ENCODE measurements at regions not wholly inside any gene's neighbourhood (a gene's known extent, or its start where the extent isn't known, plus 50 kb on each side); places are given as distances from the start of the nearest gene placed in this dataset.
"Not testable (repeated sequence)": the region's sequence is repeated elsewhere in the genome, so short reads cannot be mapped to it uniquely, and the experiment has no call there.

DNA sequence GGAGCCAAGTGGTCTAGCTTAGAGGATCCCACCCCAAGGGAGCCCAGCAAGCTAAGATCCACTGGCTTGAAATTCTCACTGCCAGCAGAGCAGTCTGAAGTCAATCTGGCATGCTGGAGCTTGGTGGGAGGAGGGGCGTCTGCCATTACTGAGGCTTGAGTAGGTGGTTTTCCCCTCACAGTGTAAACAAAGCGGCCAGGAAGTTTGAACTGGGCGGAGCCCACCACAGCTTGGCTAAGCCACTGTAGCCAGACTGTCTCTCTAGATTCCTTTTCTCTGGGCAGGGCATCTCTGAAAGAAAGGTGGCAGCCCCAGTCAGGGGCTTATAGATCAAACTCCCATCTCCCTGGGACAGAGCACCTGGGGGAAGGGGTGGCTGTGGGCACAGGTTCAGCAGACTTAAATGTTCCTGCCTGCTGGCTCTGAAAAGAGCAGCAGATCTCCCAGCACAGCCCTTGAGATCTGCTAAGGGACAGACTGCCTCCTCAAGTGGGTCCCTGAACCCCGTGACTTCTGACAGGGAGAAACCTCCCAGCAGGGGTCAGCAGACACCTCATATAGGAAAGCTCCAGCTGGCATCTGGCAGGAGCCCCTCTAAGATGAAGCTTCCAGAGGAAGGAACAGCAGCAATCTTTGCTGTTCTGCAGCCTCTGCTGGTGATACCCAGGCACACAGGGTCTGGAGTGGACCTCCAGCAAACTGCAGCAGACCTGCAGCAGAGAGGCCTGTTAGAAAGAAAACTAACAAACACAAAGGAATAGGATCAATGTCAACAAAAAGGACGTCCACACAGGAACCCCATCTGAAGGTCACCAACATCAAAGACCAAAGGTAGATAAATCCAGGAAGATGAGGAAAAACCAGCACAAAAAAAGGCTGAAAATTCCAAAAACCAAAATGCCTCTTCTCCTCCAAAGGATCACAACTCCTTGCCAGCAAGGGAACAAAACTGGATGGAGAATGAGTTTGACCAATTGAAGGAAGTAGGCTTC, 215.6 kb upstream of the TET2 start:
- peak overlapping the region in 2 of 21 experiments; percentile 16 to 26 for H3K27ac ChIP-seq

DNA sequence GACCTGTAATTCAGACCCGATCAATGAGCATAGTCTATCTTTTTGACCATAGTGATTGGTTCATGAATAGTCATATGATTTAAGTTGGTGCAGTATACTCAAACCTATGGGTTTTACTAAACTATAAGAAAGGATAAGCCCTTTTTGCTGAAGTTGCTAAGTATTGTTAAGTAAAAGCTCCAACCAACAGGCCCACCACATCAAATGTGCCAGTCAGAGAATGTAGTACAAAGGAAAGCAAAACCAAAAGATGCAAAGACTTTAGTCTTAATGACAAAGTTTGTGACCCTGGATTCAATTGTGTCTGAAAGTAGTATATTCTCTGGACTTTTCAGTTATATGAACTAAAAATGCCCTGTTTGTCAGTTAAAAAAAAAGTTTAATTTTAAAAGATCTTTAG, 208.1 kb upstream of the TET2 start:
- H3K27ac ChIP-seq = no peak overlapping the region
- H3K4me3 ChIP-seq = no peak overlapping the region

More for the DNA sequence above, 215.6 kb upstream of the TET2 start:
- not testable (repeated sequence) for H3K4me3 ChIP-seq

DNA sequence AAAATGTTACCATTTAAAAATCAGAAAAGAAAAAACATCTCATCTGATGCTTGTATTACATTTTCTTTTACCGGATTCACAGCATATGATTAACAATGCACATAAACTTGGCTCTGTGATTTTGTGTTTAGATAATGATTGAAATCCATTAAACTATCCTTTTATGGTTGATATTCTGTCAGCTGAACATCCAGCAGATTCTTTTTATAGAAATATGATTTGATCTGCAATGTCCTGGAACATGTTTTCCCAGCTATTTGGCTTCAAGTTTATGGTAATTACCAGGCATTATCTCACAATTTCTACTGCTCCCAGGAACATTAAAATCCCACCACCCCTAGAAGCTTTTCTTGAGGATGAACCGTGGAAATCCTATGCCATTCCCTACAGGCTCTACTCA, 205.7 kb upstream of the TET2 start:
- Histone ChIP-seq H3K4me3 (no peak overlapping the region), H3K27ac (no peak overlapping the region)

DNA sequence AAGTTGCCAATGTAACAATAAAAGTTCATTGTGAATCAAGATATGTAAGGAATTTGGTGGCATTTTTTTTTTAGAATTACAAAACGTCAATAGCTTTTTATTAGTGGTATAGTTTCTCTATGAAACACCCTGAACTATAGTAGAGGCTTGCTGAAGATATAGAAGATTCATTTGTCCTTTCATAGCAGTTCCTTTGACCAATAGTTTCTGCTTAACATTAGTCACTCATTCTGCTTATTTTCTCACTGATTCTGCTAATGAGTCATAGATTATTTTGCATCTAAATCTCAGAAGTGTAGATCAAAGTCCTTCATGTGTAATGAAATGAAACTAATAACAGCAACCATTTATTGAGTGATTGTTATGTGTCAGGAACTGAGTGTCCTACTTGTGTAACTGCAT, 205.0 kb upstream of the TET2 start:
- Histone ChIP-seq H3K4me3 (no peak overlapping the region), H3K27ac (no peak overlapping the region)

DNA sequence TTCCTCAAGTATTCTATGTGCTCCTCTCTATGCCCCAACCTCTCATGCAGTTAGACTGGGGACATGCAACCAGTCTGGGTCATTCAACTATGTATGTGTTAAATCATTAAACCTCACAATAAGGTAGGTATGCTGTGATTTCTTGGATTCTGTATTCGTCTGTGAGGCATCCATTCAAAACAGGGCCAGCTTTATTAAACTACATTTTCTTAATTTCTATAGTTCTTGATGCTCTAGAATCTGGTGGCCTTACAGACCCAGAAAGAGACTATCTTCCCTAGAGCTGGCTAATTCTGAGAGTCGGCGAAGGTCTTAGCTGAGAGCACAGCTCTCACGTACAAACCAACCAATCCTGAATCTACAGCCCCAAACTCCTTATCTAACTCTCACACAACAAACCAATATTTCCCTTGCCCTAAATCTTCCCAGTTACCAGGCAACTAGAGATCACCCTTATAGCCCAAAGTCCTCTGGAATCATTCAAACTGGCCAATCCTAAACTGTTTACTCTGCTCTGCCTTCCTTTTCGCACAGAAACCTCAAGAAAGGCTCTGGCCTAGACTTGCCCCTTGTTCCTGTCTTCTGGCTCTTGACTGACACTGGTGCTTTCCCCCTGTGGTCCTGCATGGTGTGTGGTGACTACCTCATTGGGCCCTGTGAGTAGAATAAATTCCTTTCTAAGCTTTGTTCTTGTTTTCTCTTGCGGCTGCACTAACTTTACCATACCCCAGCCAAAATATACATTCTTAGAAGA, 203.5 kb upstream of the TET2 start:
- Histone ChIP-seq H3K4me3 (no peak overlapping the region), H3K27ac (peak overlapping the region in 1 of 21 experiments; percentile 19)

DNA sequence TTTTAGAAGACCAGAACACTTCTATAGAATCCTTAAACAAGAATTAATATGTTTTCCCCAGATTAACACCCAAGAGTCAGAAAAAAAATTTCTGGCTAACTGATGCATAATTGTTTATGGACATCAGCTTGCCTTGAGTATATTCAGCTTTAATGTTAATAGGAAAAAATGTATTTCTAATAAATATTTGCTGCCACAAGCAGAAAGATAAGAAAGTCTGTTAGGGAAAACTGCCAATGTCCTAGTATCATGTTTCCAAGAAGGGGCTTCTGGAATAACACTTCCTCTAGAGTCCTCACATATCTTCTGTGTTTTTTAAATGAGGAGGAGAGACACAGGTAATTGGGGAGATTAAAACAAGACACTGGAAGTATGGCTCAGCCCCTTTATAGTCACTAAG, 202.1 kb upstream of the TET2 start:
- Histone ChIP-seq H3K4me3 (no peak overlapping the region), H3K27ac (no peak overlapping the region)

DNA sequence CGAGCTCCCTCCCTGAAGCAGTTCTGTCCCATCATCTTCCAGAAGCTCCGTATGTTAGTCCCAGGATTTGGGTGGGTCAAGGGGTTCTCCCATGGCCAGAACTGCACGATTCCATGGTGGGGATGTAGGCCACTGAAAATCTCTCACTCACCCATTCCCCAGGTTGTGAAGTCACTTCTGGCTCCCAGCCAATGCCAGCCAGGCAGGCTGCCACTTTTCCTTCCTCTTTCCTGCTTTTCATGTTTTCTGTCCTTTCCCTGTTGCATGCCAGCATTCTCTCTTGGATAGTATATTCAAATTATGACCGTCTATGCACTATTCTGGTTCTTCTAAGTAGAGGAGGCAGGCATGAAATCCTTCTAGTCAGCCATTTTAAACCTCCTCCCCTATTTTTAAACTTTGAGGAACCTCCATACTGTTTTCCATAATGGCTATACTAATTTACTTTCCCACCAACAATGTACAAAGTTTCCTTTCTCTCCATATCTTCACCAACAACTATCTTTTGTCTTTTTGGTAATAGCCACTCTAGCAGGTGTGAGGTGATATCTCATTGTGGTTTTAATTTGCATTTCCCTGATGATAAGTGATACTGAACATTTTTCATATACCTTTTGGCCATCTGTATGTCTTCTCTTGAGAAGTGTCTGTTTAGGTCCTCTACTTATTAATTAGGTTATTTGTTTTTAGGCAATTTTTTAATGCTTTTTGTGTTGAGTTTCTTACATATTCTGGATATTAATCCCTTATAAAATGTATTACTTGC, 182.1 kb upstream of the TET2 start:
- Histone ChIP-seq H3K4me3 (no peak overlapping the region), H3K27ac (no peak overlapping the region)

DNA sequence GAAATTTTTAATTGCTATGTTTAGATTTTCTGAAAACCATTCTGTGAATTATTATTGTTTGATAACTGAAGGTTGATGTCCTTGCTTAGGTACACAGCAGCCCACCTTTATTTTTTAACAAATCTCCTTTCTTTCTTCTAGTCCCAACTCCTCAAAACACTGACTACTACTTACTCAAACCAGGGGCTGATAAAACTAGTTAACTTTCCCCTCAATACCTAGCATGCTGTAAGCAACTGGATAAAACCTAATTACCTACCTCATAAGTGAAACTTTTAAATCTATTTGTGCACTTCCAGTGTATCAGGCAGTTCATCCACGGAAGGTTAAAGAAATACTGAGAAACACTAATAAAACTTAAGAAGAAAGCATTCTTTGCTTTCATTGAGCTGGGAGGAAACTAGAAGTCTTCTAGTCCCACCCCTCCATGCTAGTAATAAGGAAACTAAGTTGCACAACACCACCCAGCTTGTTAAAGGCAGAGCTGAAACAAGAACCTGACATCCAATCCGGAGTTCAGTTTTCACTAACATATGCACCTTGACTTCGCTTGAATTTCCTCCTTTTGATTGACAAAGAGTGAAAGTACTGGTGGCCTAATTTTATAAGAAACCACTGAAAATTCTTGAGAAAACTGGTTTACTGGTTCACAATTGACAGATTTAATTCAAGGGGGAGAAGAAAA, 180.2 kb upstream of the TET2 start:
- Histone ChIP-seq H3K4me3 (peak overlapping the region in 1 of 7 experiments; percentile 12), H3K27ac (peak overlapping the region in 18 of 21 experiments; percentile 8 to 81 (median 64))

DNA sequence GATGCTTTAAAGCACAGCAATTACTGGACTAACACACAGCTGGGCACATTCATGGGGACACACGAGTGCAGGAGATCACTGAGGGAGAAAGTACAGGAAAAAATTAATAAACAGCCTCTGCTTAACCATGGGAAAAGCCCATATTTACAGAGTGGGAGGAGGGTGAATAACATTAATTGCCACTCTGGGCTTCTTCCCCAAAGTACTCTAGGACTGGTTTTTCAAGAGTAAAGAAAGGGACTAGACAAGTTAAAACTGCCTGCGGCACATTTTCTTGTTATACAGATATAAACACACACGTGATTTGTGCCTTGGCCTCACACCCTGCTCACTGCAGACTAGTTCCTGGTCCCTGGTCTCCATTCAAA, 179.7 kb upstream of the TET2 start:
- Histone ChIP-seq H3K4me3 (peak overlapping the region in 1 of 7 experiments; percentile 12), H3K27ac (peak overlapping the region in 18 of 21 experiments; percentile 8 to 81 (median 64))

DNA sequence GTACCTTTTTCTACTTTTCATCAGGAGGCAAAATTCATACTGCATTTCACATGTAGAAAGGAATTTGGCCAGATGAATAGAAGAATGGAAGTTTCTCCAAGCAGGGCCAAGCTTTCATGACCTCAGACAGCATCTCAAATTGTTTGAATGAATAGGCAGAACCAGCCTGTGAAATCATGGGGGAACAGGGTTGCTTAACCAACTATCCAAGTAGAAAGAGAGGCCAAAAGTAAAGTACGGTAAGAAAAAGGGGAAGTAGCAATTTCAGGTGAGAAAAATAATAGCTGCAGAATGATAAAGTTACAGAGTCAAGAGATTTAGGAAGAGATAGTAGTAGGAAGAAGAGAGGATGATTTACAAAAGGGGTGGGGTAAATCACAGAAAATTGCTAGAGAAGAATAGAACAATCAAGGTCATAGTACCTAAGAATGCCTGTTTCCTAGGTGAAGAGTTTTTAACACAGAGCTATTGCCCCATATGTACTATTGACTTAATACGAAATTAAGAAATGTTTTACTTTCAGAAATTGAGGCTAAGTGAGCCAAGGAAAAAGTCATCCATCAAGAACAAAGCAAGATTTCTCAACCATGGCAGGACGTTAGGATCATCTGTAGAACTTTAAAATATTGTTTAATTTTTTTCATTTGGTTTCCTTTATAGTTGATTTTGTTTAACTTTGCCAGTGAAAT, 177.1 kb upstream of the TET2 start:
- peak overlapping the region in 4 of 21 experiments; percentile 17 to 57 (median 28) for H3K27ac ChIP-seq

DNA sequence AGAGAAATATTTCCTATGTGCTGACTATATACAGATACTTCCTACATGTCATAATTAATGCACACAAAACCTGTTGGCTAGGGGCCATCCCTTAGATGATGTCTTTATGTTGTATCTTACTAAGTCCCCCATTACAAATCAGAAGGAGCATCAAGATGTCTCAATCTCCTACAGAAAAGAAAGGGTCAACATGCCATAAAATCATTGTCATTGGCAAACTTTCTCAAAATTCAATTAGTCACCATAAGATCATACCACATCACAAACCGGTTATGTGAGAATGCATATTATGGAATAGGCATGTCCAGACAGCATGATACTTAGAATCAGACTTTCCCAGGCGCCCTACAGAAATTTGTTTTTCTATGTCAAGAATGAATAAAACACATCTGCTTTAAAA, 175.2 kb upstream of the TET2 start:
- peak overlapping the region in 12 of 21 experiments; percentile 30 to 73 (median 61) for H3K27ac ChIP-seq
- no peak overlapping the region for H3K4me3 ChIP-seq

More for the DNA sequence above, 177.1 kb upstream of the TET2 start:
- H3K4me3 ChIP-seq = no peak overlapping the region

DNA sequence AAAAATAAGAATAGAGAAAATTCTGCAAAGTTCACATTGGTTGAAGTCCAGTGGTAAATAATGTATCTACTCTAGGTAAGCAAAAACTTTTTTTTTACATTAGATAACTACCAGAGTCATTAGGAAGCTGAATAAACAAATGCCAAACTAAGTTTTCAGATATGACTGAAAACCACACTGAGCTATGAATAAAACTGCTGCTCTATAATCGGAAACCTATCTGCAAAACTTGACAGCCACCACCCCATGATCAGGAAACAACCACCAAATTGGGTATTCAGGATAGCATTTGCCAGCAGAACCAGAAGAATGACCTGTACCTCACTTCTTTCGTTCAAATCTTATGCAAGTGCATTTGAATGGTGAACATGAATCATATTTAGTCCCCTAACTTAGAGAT, 173.0 kb upstream of the TET2 start:
- no peak overlapping the region for H3K27ac ChIP-seq
- no peak overlapping the region for H3K4me3 ChIP-seq

DNA sequence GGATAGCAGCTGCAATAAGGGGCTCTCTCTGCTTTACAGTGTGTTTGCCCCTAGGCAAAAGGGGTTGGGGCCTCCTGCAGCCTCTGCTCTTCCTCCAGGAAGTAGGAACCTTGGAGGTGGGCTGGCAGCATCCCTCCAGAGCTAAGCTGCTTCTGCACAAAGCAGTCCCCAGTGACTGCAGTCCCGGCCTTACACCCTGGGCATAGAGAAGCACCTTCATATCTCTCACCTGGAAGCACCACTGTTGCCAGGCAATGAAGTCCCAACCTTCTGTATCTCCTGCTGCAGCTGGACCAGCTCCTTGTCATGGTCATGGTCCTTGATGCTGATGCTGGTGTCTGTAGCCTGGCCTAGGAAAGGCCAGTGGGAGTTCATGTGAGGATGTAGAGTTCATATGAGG, 171.1 kb upstream of the TET2 start:
- H3K4me3 ChIP-seq = no peak overlapping the region
- no peak overlapping the region for H3K27ac ChIP-seq

DNA sequence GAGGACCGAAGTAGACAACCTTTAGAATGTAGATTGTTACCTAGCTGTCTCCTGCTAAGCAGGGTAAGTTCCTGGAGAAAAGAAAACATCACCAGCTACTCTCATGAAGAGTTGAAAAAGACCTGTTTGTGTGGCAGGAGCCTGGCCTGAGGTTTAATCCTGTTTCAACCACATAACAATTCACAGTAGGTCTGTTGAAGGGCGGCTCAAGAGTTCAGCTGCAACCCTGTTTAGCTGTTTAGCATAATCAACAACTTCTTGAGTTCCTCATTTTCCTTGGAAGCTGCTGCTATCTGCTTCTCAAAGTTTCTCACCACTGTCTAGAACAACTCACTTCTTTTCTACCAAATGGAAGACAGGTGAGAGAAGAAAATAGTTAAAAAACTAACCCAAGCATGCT, 170.4 kb upstream of the TET2 start:
- H3K27ac ChIP-seq = no peak overlapping the region
- no peak overlapping the region for H3K4me3 ChIP-seq

DNA sequence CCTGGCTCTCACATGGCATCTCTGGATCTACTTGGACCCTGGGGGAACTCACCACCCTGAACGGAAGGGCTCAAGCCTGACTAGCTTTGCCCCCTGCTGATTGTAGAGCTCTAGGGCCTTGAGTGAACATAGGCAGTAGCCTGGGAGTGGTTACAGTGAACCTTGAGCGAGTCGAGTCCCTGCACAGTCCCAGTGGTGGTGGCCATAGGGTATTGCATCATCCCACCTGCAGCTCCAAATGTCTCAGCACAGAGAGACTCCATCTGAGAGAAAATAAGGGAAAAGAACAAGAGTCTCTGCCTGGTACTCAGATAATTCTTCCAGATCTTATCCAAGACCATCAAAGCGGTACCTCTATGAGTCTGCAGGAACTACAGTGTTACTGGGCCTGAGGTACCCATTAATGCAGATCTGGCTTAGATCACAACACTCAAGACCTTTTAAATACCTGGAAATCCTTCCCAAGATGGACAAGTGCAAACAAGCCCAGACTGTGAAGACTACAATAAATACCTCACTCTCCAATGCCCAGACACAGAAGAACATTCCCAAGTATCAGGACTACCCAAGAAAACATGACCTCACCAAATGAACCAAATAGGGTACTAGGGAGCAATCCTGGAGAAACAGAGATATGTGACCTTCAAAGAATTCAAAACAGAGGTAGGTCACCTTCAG, 167.5 kb upstream of the TET2 start:
- H3K27ac ChIP-seq = no peak overlapping the region
- no peak overlapping the region for H3K4me3 ChIP-seq

DNA sequence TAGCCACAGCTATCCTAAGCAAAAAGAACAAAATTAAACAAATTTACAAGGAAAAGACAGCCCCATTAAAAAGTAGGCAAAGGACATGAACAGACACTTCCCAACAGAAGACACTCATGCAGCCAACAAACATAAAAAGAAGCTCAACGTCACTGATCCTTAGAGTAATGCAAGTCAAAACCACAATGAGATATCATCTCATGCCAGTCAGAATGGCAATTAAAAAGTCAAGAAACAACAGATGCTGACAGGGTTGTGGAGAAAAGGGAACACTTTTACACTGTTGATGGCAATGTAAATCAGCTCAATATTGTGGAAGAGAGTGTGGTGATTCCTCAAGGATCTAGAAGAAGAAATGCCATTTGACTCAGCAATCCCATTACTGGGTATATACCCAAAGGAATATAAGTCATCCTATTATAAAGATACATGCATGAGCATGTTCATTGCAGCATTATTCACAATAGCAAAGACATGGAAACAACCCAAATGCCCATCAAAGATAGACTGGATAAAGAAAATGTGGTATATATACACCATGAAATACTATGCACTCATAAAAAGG, 163.0 kb upstream of the TET2 start:
- no peak overlapping the region for H3K4me3 ChIP-seq
- no peak overlapping the region for H3K27ac ChIP-seq

DNA sequence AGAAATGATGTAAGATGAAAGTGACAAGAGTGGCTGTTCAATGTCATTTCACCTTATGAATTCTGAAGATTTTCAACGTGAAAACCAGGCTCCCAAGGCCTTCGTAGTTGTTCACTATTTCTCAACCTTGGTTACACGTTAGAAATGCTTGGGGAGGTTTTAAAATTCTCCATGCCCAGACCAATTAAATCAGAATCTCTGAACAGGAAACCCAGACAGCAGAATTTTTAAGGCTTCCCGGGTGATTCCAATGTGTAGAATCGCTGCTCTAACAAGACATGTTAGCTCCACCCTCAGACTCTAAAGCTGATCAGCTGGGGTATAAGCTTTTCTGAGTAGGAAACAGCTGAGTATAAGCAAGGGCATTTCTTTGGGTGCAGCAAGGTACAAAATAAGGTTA, 160.4 kb upstream of the TET2 start:
- H3K4me3 ChIP-seq = no peak overlapping the region
- no peak overlapping the region for H3K27ac ChIP-seq

DNA sequence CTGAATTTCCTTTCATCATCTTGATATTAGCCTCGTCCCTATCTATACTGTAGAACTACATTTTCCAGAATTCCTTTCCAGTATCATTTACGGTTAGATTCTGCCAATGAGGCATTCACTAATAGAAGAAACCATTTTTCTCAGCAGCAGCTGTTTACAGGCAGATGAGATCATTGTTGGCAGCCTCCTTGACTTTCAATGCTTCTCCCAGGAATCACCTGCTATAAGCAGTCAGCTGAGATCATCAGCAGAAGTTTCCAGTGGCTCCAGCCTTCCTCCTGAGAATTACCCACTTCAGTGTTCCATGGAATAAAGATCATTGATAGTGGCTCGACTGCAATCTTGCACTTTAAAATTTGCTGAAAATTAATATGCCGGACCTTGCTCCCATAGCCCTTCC, 157.3 kb upstream of the TET2 start:
- H3K4me3 ChIP-seq = no peak overlapping the region
- no peak overlapping the region for H3K27ac ChIP-seq
